ENCODE measurements at regions not wholly inside any gene's neighbourhood (a gene's known extent, or its start where the extent isn't known, plus 50 kb on each side); places are given as distances from the start of the nearest gene placed in this dataset.
"Not testable (repeated sequence)": the region's sequence is repeated elsewhere in the genome, so short reads cannot be mapped to it uniquely, and the experiment has no call there.

GRCh38 chr5:20370061-20370460, 382.1 kb upstream of the CDH18 start:
- no peak for DNase-seq (ENCODE audit: extremely low read depth, low read depth, low spot score)

- no peak for DNase-seq (ENCODE audit: extremely low read depth, low read depth, low spot score)
These were observed 381.5 kb upstream of the CDH18 start for GRCh38 chr5:20369518-20369885.

- no peak for DNase-seq (ENCODE audit: extremely low read depth, low read depth, low spot score)
These were observed 380.8 kb upstream of the CDH18 start for GRCh38 chr5:20368571-20369517.

GRCh38 chr5:20367178-20367577, 379.2 kb upstream of the CDH18 start:
- DNase-seq (ENCODE audit: extremely low read depth, low read depth, low spot score) = no peak

GRCh38 chr5:20360263-20360662, 372.3 kb upstream of the CDH18 start:
- DNase-seq (ENCODE audit: extremely low read depth, low read depth, low spot score) = no peak

- DNase-seq (ENCODE audit: extremely low read depth, low read depth, low spot score) = no peak
These were observed 371.4 kb upstream of the CDH18 start for GRCh38 chr5:20359377-20359776.

GRCh38 chr5:20353499-20353898, 365.5 kb upstream of the CDH18 start:
- DNase-seq (ENCODE audit: extremely low read depth, low read depth, low spot score) = no peak

- DNase-seq (ENCODE audit: extremely low read depth, low read depth, low spot score) = no peak
These were observed 363.8 kb upstream of the CDH18 start for GRCh38 chr5:20351849-20352248.

- no peak for DNase-seq (ENCODE audit: extremely low read depth, low read depth, low spot score)
These were observed 360.3 kb upstream of the CDH18 start for GRCh38 chr5:20348321-20348720.

- no peak for DNase-seq (ENCODE audit: extremely low read depth, low read depth, low spot score)
These were observed 359.3 kb upstream of the CDH18 start for GRCh38 chr5:20347334-20347733.

GRCh38 chr5:20340126-20340525, 352.1 kb upstream of the CDH18 start:
- no peak for DNase-seq (ENCODE audit: extremely low read depth, low read depth, low spot score)

- no peak for DNase-seq (ENCODE audit: extremely low read depth, low read depth, low spot score)
These were observed 348.0 kb upstream of the CDH18 start for GRCh38 chr5:20335978-20336377.

- DNase-seq (ENCODE audit: extremely low read depth, low read depth, low spot score) = no peak
These were observed 343.8 kb upstream of the CDH18 start for GRCh38 chr5:20331826-20332225.

GRCh38 chr5:20323323-20323722, 335.3 kb upstream of the CDH18 start:
- no peak for DNase-seq (ENCODE audit: extremely low read depth, low read depth, low spot score)

- no peak for DNase-seq (ENCODE audit: extremely low read depth, low read depth, low spot score)
These were observed 319.4 kb upstream of the CDH18 start for GRCh38 chr5:20307391-20307790.

GRCh38 chr5:20305463-20305862, 317.5 kb upstream of the CDH18 start:
- DNase-seq (ENCODE audit: extremely low read depth, low read depth, low spot score) = no peak

GRCh38 chr5:20304570-20304969, 316.6 kb upstream of the CDH18 start:
- DNase-seq (ENCODE audit: extremely low read depth, low read depth, low spot score) = not testable (repeated sequence)

GRCh38 chr5:20300110-20300509, 312.1 kb upstream of the CDH18 start:
- DNase-seq (ENCODE audit: extremely low read depth, low read depth, low spot score) = peak; percentile 60

- no peak for DNase-seq (ENCODE audit: extremely low read depth, low read depth, low spot score)
These were observed 306.7 kb upstream of the CDH18 start for GRCh38 chr5:20294696-20295095.

GRCh38 chr5:20291766-20292165, 303.8 kb upstream of the CDH18 start:
- no peak for DNase-seq (ENCODE audit: extremely low read depth, low read depth, low spot score)

- DNase-seq (ENCODE audit: extremely low read depth, low read depth, low spot score) = no peak
These were observed 299.6 kb upstream of the CDH18 start for GRCh38 chr5:20287640-20288039.

- no peak for DNase-seq (ENCODE audit: extremely low read depth, low read depth, low spot score)
These were observed 298.5 kb upstream of the CDH18 start for GRCh38 chr5:20286512-20286911.

- no peak for DNase-seq (ENCODE audit: extremely low read depth, low read depth, low spot score)
These were observed 288.9 kb upstream of the CDH18 start for GRCh38 chr5:20276959-20277263.
